PC-3 (cell line): ENCODE measurements at regions not wholly inside any gene's neighbourhood (a gene's known extent, or its start where the extent isn't known, plus 50 kb on each side); places are given as distances from the start of the nearest gene placed in this dataset.

ENCODE experiments used
- EZH2 ChIP-seq: fragments of 300-600 bp; sonication (generic); IDR thresholded peaks from one replicate; pipeline ENCODE4 v1.6.1; 2017; ENCODE audit warnings: antibody characterized with exemption, mild to moderate bottlenecking, low read length; ENCODE audit not compliant: unreplicated experiment
- TF ChIP-seq, protein P1 (sequence below): fragments of 300-600 bp; sonication (generic); conservative IDR thresholded peaks from 2 replicates; pipeline ENCODE4 v1.5.1; 2017; ENCODE audit warnings: antibody characterized with exemption, low read depth, mild to moderate bottlenecking, low read length

DNA sequence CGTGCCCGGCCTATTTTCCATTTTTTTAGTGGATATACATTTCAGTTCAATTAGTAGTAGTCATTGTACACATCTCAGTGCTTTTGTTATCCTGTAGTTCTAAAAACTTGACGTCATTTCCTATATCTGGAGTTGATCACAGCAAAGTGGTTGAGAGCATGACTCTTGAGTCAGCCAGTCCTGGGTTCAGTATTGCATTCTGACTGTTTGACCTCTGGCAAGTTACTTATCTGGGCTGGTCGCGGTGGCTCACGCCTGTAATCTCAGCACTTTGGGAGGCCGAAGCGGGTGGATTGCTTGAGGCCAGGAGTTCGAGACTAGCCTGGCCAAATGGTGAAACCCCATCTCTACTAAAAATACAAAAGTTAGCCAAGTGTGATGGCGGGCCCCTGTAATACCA is 50.4 kb upstream of the PPM1B start:
- TF ChIP-seq, protein P1, sequence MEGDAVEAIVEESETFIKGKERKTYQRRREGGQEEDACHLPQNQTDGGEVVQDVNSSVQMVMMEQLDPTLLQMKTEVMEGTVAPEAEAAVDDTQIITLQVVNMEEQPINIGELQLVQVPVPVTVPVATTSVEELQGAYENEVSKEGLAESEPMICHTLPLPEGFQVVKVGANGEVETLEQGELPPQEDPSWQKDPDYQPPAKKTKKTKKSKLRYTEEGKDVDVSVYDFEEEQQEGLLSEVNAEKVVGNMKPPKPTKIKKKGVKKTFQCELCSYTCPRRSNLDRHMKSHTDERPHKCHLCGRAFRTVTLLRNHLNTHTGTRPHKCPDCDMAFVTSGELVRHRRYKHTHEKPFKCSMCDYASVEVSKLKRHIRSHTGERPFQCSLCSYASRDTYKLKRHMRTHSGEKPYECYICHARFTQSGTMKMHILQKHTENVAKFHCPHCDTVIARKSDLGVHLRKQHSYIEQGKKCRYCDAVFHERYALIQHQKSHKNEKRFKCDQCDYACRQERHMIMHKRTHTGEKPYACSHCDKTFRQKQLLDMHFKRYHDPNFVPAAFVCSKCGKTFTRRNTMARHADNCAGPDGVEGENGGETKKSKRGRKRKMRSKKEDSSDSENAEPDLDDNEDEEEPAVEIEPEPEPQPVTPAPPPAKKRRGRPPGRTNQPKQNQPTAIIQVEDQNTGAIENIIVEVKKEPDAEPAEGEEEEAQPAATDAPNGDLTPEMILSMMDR, result no peak
- no peak for TF ChIP-seq EZH2
